H7 (cell line): ENCODE measurements at regions not wholly inside any gene's neighbourhood (a gene's known extent, or its start where the extent isn't known, plus 50 kb on each side); places are given as distances from the start of the nearest gene placed in this dataset.

ENCODE experiments used
- DNase-seq: peaks from one replicate; pipeline ENCODE4 v3.0.0; 2012
- H3K27me3 ChIP-seq: 2 replicates; pipeline ENCODE4 v1.6.0; 2011; ENCODE audit warnings: mild to moderate bottlenecking, low read length; ENCODE audit not compliant: control insufficient read depth, insufficient read depth
- H3K36me3 ChIP-seq: replicated peaks from 2 replicates; pipeline ENCODE4 v1.5.1; 2011; ENCODE audit warnings: low read length; ENCODE audit not compliant: control insufficient read depth, insufficient read depth
- H3K4me3 ChIP-seq: 2 replicates; pipeline ENCODE4 v1.5.1; 2011; ENCODE audit warnings: low read depth, mild to moderate bottlenecking, control low read depth, low read length, moderate library complexity; ENCODE audit not compliant: insufficient read depth

- no peak for DNase-seq
- Histone ChIP-seq H3K36me3 (no peaks in the 10 kb centered on the region), H3K27me3 (no peaks in the 10 kb centered on the region), H3K4me3 (no peak overlapping the region)
Measured at GRCh38 chr14:47744155-47744554, 68.8 kb upstream of the MDGA2 start.

DNA sequence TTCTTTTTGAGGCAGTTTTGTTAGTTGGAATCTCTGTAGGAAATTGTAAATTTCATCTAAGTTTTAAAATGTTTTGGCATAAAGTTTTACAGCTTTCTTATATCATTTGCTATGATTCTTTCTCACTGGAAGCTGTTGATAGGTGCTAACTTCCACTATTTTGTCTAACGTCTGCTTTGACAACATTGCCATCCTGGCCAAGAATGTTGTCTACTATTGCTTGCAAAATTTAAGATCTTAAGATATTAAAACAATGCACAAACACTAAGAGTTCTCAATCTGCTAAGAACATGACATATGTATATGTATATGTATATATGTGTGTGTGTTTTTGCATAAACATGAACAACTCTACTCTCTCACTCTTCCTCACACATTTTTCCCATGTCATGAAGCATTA lies 64.1 kb upstream of the MDGA2 start:
- no peaks in the 10 kb centered on the region for H3K36me3 ChIP-seq
- H3K4me3 ChIP-seq = no peak overlapping the region
- H3K27me3 ChIP-seq = no peaks in the 10 kb centered on the region
- DNase-seq = no peak

DNA sequence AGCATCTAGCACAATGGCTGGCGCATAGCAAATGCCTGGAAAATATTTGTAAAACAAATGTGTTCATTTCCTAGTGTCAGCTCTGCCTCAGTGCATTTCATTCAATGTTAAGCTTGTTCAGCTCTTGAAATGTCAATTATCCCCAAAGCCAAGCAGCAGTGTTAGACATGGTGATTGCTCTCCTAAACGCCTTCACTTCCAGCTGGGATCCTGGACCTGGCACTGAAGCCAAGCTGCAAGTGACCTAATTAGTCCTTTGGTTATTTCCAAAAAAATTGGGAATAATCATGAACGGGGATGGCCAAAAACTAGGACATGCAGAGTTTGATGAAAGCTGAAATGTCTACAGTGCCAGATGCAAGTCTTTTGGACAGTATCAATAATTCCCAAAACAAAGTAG lies 54.9 kb upstream of the MDGA2 start:
- no peaks in the 10 kb centered on the region for H3K36me3 ChIP-seq
- no peaks in the 10 kb centered on the region for H3K27me3 ChIP-seq
- H3K4me3 ChIP-seq = no peak overlapping the region
- no peak for DNase-seq
